MCF 10A (cell line): ENCODE measurements at regions not wholly inside any gene's neighbourhood (a gene's known extent, or its start where the extent isn't known, plus 50 kb on each side); places are given as distances from the start of the nearest gene placed in this dataset.
A peak's percentile ranks its signal among the peaks of the same experiment; 100 is the strongest.

Source experiments
- BruUV-seq: library from RNA; stranded (reverse); fragments of 400-500 nt; replicated peaks from 2 replicates; lab custom pipeline; 2021; lab: Mats Ljungman, UMichigan
- CTCF ChIA-PET: fragments of 300-600 bp; sonication (Branson Sonifier 250); formaldehyde crosslinking; extraction: SDS; loops from one replicate; lab custom pipeline; 2021; ENCODE audit warnings: antibody characterized with exemption, inconsistent platforms; lab: Yijun Ruan, JAX
- POLR2A ChIA-PET: fragments of 300-600, 350-650 bp; sonication (Branson Sonifier 250); formaldehyde crosslinking; extraction: SDS; loops from one replicate; lab custom pipeline; 2020; ENCODE audit warnings: antibody characterized with exemption, inconsistent platforms; lab: Yijun Ruan, JAX
- DNase-seq: peaks from one replicate; pipeline ENCODE4 v3.0.0-alpha.2; 2018; ENCODE audit not compliant: unreplicated experiment
- H3K27ac Mint-ChIP-seq: one replicate; pipeline ENCODE4 v1.8.0; 2022; ENCODE audit warnings: mild to moderate bottlenecking, low read depth, mixed read lengths; ENCODE audit not compliant: unreplicated experiment
- H3K27me3 Mint-ChIP-seq: one replicate; pipeline ENCODE4 v1.8.0; 2022; ENCODE audit warnings: mixed read lengths; ENCODE audit not compliant: insufficient read depth, unreplicated experiment
- H3K36me3 Mint-ChIP-seq: one replicate; pipeline ENCODE4 v1.8.0; 2022; ENCODE audit warnings: mild to moderate bottlenecking, moderate library complexity, mixed read lengths; ENCODE audit not compliant: insufficient read depth, unreplicated experiment
- H3K4me1 Mint-ChIP-seq: one replicate; pipeline ENCODE4 v1.8.0; 2022; ENCODE audit warnings: mixed read lengths; ENCODE audit not compliant: insufficient read depth, unreplicated experiment
- H3K4me3 Mint-ChIP-seq: one replicate; pipeline ENCODE4 v1.8.0; 2022; ENCODE audit warnings: mild to moderate bottlenecking, moderate library complexity, mixed read lengths; ENCODE audit not compliant: unreplicated experiment
- H3K9me3 Mint-ChIP-seq: one replicate; pipeline ENCODE4 v1.8.0; 2022; ENCODE audit warnings: mixed read lengths; ENCODE audit not compliant: unreplicated experiment
- CTCF ChIP-seq: fragments of 200-600 bp; IDR thresholded peaks from one replicate; pipeline ENCODE4 v1.8.0; 2022; ENCODE audit warnings: antibody characterized with exemption, mild to moderate bottlenecking; ENCODE audit not compliant: unreplicated experiment
- intact Hi-C: fragments of 100-400 bp; cut with micrococcal nuclease; formaldehyde crosslinking; loops from 2 replicates; pipeline ENCODE4 v1.14.1; 2022

DNA sequence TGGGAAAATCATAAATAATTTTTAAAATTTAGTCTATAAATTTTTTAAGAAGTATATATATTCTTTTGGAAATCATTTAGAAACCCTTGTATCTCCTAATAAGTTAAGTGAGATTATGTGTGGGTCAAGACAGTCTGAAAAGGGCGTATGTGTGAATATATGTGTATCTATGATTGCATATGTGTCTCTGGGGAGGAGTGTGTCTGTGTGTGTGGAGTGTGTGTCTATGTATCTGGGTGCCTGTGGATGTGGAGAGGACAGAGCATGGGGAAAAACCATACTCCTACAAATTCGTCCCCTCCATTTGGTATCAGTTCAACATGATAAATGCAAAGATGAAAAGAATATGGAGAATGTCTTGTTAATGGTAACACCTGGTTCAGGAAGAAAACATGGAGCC lies 342.0 kb upstream of the ACTBL2 start:
- Mint-ChIP-seq H3K4me3 (no peak overlapping the region), H3K27ac (peak overlapping the region; percentile 26), H3K9me3 (no peaks in the 10 kb centered on the region), H3K27me3 (no peaks in the 10 kb centered on the region), H3K36me3 (no peaks in the 10 kb centered on the region), H3K4me1 (peaks cover 26% of the 10 kb centered on the region)
- intact Hi-C loops, result no loop called here
- TSS peak; percentile 99 for BruUV-seq
- POLR2A ChIA-PET, result interaction anchor here (0.6 to 3.9 kb wide), 8 partner anchors 8 to 915 kb away, joined by 3 to 23 read pairs (median 5); no protein-coding TSS in a partner anchor
- no peak for TF ChIP-seq CTCF
- CTCF ChIA-PET, result interaction anchor here (0.6 to 1.0 kb wide), 2 partner anchors 10 to 11 kb away, joined by 3 read pairs; no protein-coding TSS in a partner anchor
- DNase-seq, result no peak

DNA sequence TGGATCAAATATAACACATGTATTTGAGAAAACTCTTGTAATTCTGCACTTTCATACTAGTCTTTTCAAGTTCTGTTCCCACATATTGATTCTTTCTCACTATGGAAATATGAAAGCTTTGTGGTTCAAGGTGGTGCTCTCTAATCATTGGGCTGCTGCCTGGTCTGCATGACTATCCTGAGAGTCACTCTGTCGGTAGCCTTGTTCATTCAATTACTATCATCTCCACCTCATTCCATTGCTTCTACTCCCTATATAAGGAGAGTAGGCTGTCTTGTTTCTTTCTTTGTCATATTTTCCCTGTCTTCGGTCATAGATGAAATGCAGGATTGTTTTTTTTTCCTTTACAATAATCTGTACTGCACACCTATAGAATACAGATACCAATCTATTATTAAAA lies 341.4 kb upstream of the ACTBL2 start:
- POLR2A ChIA-PET, result interaction anchor here (0.6 to 3.9 kb wide), 8 partner anchors 8 to 1407 kb away, joined by 3 to 23 read pairs (median 4); no protein-coding TSS in a partner anchor
- BruUV-seq, result no TSS peak
- H3K4me3 Mint-ChIP-seq, result no peak overlapping the region
- DNase-seq, result no peak
- no peaks in the 10 kb centered on the region for H3K27me3 Mint-ChIP-seq
- peak overlapping the region; percentile 26 for H3K27ac Mint-ChIP-seq
- peaks cover 26% of the 10 kb centered on the region for H3K4me1 Mint-ChIP-seq
- no peaks in the 10 kb centered on the region for H3K9me3 Mint-ChIP-seq
- TF ChIP-seq CTCF, result no peak
- H3K36me3 Mint-ChIP-seq, result no peaks in the 10 kb centered on the region
- CTCF ChIA-PET, result interaction anchor here (1.0 kb wide), 1 partner anchor 11 kb away, joined by 3 read pairs; no protein-coding TSS in a partner anchor
- intact Hi-C loops, result no loop called here

- intact Hi-C loops, result no loop called here
- no peaks in the 10 kb centered on the region for H3K36me3 Mint-ChIP-seq
- BruUV-seq, result no TSS peak
- H3K9me3 Mint-ChIP-seq, result no peaks in the 10 kb centered on the region
- H3K27ac Mint-ChIP-seq, result no peak overlapping the region
- H3K4me3 Mint-ChIP-seq, result no peak overlapping the region
- H3K4me1 Mint-ChIP-seq, result peaks cover 26% of the 10 kb centered on the region
- ChIA-PET POLR2A (interaction anchor here (0.8 to 3.9 kb wide), 2 partner anchors 13 to 639 kb away, joined by 4 to 23 read pairs; no protein-coding TSS in a partner anchor), CTCF (interaction anchor here (0.6 to 1.3 kb wide), 5 partner anchors 43 to 638 kb away, joined by 3 to 5 read pairs (median 3); no protein-coding TSS in a partner anchor)
- H3K27me3 Mint-ChIP-seq, result no peaks in the 10 kb centered on the region
- no peak for TF ChIP-seq CTCF
- DNase-seq, result no peak
Measured at GRCh38 chr5:57822651-57823050, 340.0 kb upstream of the ACTBL2 start.

DNA sequence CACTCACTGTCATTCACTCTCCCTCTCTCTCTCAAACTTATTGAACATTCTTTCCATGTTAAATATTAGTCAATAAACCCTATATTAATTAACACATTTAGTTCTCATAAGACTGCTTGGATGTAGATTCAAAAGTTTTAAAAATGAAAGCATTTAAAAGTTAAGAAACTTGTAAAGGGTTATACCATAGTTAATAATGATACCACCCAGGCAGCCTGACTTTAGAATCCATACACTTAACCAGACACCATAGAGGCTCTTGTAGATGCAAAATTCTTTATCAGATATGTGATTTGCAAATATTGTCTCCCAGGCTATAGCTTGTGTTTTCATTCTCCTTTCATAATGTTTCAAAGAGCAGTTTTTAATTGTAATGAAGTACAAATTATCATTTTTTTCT lies 335.8 kb upstream of the ACTBL2 start:
- POLR2A ChIA-PET, result interaction anchor here (3.9 kb wide), 1 partner anchor 18 kb away, joined by 51 read pairs; no protein-coding TSS in a partner anchor
- no peaks in the 10 kb centered on the region for H3K27me3 Mint-ChIP-seq
- peaks cover 21% of the 10 kb centered on the region for H3K4me1 Mint-ChIP-seq
- no peak overlapping the region for H3K4me3 Mint-ChIP-seq
- no peak for TF ChIP-seq CTCF
- no TSS peak for BruUV-seq
- CTCF ChIA-PET, result interaction anchor here (1.8 kb wide), 1 partner anchor 168 kb away, joined by 8 read pairs; no protein-coding TSS in a partner anchor
- intact Hi-C loops, result no loop called here
- no peaks in the 10 kb centered on the region for H3K36me3 Mint-ChIP-seq
- DNase-seq, result no peak
- no peak overlapping the region for H3K27ac Mint-ChIP-seq
- H3K9me3 Mint-ChIP-seq, result no peaks in the 10 kb centered on the region
